HCT116 (cell line): ENCODE measurements at regions not wholly inside any gene's neighbourhood (a gene's known extent, or its start where the extent isn't known, plus 50 kb on each side); places are given as distances from the start of the nearest gene placed in this dataset.

Experiments used
- ATAC-seq: fragments of 200-7000 bp; cut with Tn5 transposase; 2 replicates; pipeline ENCODE4 v1.9.1; 2020; ENCODE audit warnings: mild to moderate bottlenecking, moderate library complexity
- BruUV-seq: library from RNA; stranded (reverse); fragments of 400-500 nt; replicated peaks from 2 replicates; lab custom pipeline; 2021; lab: Mats Ljungman, UMichigan
- CTCF ChIA-PET: fragments of 300-600 bp; sonication (Branson Sonifier 250); formaldehyde crosslinking; loops from one replicate; lab custom pipeline; 2021; ENCODE audit warnings: antibody characterized with exemption; lab: Charles Lee
- POLR2A ChIA-PET: fragments of 300-600, 350-600 bp; sonication (Branson Sonifier 250); formaldehyde crosslinking; loops from one replicate; lab custom pipeline; 2021; ENCODE audit warnings: antibody characterized with exemption; lab: Charles Lee
- RAD21 ChIA-PET, 2 experiments: fragments of 300-600 bp; sonication (Branson Sonifier 250); formaldehyde crosslinking; loops; one replicate each; lab custom pipeline; 2023; ENCODE audit warnings: low total read pairs in 2 of 2; ENCODE audit not compliant: uncharacterized antibody in 2 of 2, unreplicated experiment in 2 of 2, low non-redundant PET in 1 of 2; lab: Charles Lee
- DNase-seq: peaks from one replicate; pipeline ENCODE4 v3.0.0-alpha.2; 2010; ENCODE audit warnings: low read depth, low spot score
- H2AFZ ChIP-seq: fragments of 200-600 bp; shearing (Covaris generic), sonication (generic); 2 replicates; pipeline ENCODE4 v1.6.1; 2017; ENCODE audit warnings: low read depth, mixed run types, mixed read lengths, antibody characterized with exemption, low read length; ENCODE audit not compliant: poor library complexity, severe bottlenecking
- H3K27ac ChIP-seq: 2 replicates; pipeline ENCODE4 v1.5.1; 2012; ENCODE audit warnings: low read depth, low read length
- H3K27me3 ChIP-seq: fragments of 200-600 bp; sonication (generic); 2 replicates; pipeline ENCODE4 v1.6.1; 2016; ENCODE audit warnings: mixed run types, low read length, mixed read lengths; ENCODE audit not compliant: insufficient read depth
- H3K36me3 ChIP-seq, 2 experiments: fragments of 200-500 bp in 1 of 2; fragments of 200-600 bp in 1 of 2; sonication (Bioruptor generic) in 1 of 2; sonication (generic) in 1 of 2; 2 replicates each; pipeline versions ENCODE4 v1.5.1 to v1.6.1; 2014 to 2016; ENCODE audit warnings: low read length in 2 of 2, inconsistent platforms in 1 of 2, mixed read lengths in 1 of 2, mixed run types in 1 of 2; ENCODE audit not compliant: insufficient read depth in 2 of 2, control insufficient read depth in 1 of 2
- H3K4me1 ChIP-seq, 2 experiments: fragments of 200-600 bp in 1 of 2; sonication (generic) in 1 of 2; 2 replicates each; pipeline versions ENCODE4 v1.5.1 to v1.6.1; 2012 to 2017; ENCODE audit warnings: low read length in 2 of 2, inconsistent platforms in 1 of 2, mild to moderate bottlenecking in 1 of 2, mixed read lengths in 1 of 2, mixed run types in 1 of 2, moderate library complexity in 1 of 2; ENCODE audit not compliant: insufficient read depth in 2 of 2, control insufficient read depth in 1 of 2
- H3K4me2 ChIP-seq: fragments of 200-600 bp; sonication (generic); 2 replicates; pipeline ENCODE4 v1.6.1; 2017; ENCODE audit warnings: mixed run types, low read length, mixed read lengths
- H3K4me3 ChIP-seq, 2 experiments: fragments of 200-600 bp in 1 of 2; sonication (generic) in 1 of 2; replicated peaks in 1 of 2; 2 replicates each; pipeline ENCODE4 v1.5.1; 2011 to 2016; ENCODE audit warnings: low read length in 2 of 2, control low read depth in 1 of 2, low read depth in 1 of 2, mild to moderate bottlenecking in 1 of 2, mixed read lengths in 1 of 2, mixed run types in 1 of 2
- H3K79me2 ChIP-seq: fragments of 200-600 bp; sonication (generic); 2 replicates; pipeline ENCODE4 v1.6.1; 2017; ENCODE audit warnings: mild to moderate bottlenecking, mixed run types, low read length, moderate library complexity, mixed read lengths; ENCODE audit not compliant: insufficient read depth
- H3K9ac ChIP-seq: fragments of 200-600 bp; sonication (generic); 2 replicates; pipeline ENCODE4 v1.6.1; 2016; ENCODE audit warnings: low read length, mixed read lengths
- H3K9me2 ChIP-seq: fragments of 200-600 bp; sonication (generic), shearing (Covaris generic); 2 replicates; pipeline ENCODE4 v1.6.1; 2017; ENCODE audit warnings: mixed run types, mild to moderate bottlenecking, moderate library complexity; ENCODE audit not compliant: insufficient read depth
- H3K9me3 ChIP-seq, 2 experiments: fragments of 200-500 bp in 1 of 2; fragments of 200-600 bp in 1 of 2; sonication (Bioruptor generic) in 1 of 2; sonication (generic) in 1 of 2; 2 replicates each; pipeline ENCODE4 v1.6.1; 2014 to 2017; ENCODE audit warnings: low read length in 2 of 2, mixed read lengths in 2 of 2, inconsistent platforms in 1 of 2, low read depth in 1 of 2, mild to moderate bottlenecking in 1 of 2, mixed run types in 1 of 2, moderate library complexity in 1 of 2; ENCODE audit not compliant: control insufficient read depth in 1 of 2, insufficient read depth in 1 of 2
- H4K20me1 ChIP-seq: fragments of 200-600 bp; sonication (generic), shearing (Covaris generic); 2 replicates; pipeline ENCODE4 v1.6.1; 2017; ENCODE audit warnings: mixed run types, mild to moderate bottlenecking, moderate library complexity; ENCODE audit not compliant: insufficient read depth
- ATF3 ChIP-seq: IDR thresholded peaks from 2 replicates; pipeline ENCODE4 v1.6.1; 2012
- CBX3 ChIP-seq: IDR thresholded peaks from 2 replicates; pipeline ENCODE4 v1.6.1; 2012; ENCODE audit warnings: low read depth
- CTCF ChIP-seq, 3 experiments: fragments of 200-600 bp in 1 of 3; sonication (generic) in 1 of 3; IDR thresholded peaks in 2 of 3; conservative IDR thresholded peaks in 1 of 3; 2 replicates each; pipeline ENCODE4 v1.5.1; 2012 to 2017; ENCODE audit warnings: low read depth in 2 of 3, low read length in 2 of 3, antibody characterized with exemption in 1 of 3, borderline replicate concordance in 1 of 3, control low read depth in 1 of 3, mild to moderate bottlenecking in 1 of 3, mixed read lengths in 1 of 3, mixed run types in 1 of 3, moderate library complexity in 1 of 3; ENCODE audit not compliant: insufficient read depth in 1 of 3
- EGR1 ChIP-seq: IDR thresholded peaks from 2 replicates; pipeline ENCODE4 v1.6.1; 2012; ENCODE audit warnings: low read depth
- EZH2 ChIP-seq: fragments of 200-600 bp; sonication (generic); IDR thresholded peaks from 2 replicates; pipeline ENCODE4 v1.6.1; 2017; ENCODE audit warnings: antibody characterized with exemption, mixed run types
- EZH2phosphoT487 ChIP-seq: fragments of 200-600 bp; IDR thresholded peaks from 2 replicates; pipeline ENCODE4 v1.6.1; 2018; ENCODE audit warnings: antibody characterized with exemption, borderline replicate concordance
- FOSL1 ChIP-seq: IDR thresholded peaks from 2 replicates; pipeline ENCODE4 v1.6.1; 2012; ENCODE audit warnings: low read depth
- JUND ChIP-seq: IDR thresholded peaks from 2 replicates; pipeline ENCODE4 v1.6.1; 2012
- MAX ChIP-seq: IDR thresholded peaks from 2 replicates; pipeline ENCODE4 v1.6.1; 2012
- POLR2AphosphoS5 ChIP-seq: IDR thresholded peaks from 2 replicates; pipeline ENCODE4 v1.6.1; 2011; ENCODE audit warnings: mild to moderate bottlenecking, low read depth, low read length, moderate library complexity
- REST ChIP-seq: IDR thresholded peaks from 2 replicates; pipeline ENCODE4 v1.6.1; 2012; ENCODE audit warnings: low read depth
- SIN3A ChIP-seq: IDR thresholded peaks from 2 replicates; pipeline ENCODE4 v1.6.1; 2012; ENCODE audit warnings: low read depth
- SP1 ChIP-seq: IDR thresholded peaks from 2 replicates; pipeline ENCODE4 v1.6.1; 2012; ENCODE audit warnings: low read depth
- SRF ChIP-seq: IDR thresholded peaks from 2 replicates; pipeline ENCODE4 v1.6.1; 2012; ENCODE audit warnings: low read depth
- TCF7L2 ChIP-seq: IDR thresholded peaks from 2 replicates; pipeline ENCODE4 v1.7.0; 2011; ENCODE audit warnings: borderline replicate concordance, inconsistent platforms; ENCODE audit not compliant: insufficient read depth, insufficient read length; ENCODE audit errors: extremely low read depth
- YY1 ChIP-seq: IDR thresholded peaks from 2 replicates; pipeline ENCODE4 v1.6.1; 2011; ENCODE audit warnings: low read length, low read depth, moderate library complexity, mild to moderate bottlenecking; ENCODE audit not compliant: insufficient replicate concordance; ENCODE audit errors: extremely low read depth
- ZBTB33 ChIP-seq: IDR thresholded peaks from 2 replicates; pipeline ENCODE4 v1.6.1; 2011; ENCODE audit warnings: mild to moderate bottlenecking, low read length, moderate library complexity; ENCODE audit not compliant: insufficient replicate concordance; ENCODE audit errors: extremely low read depth
- ZFX ChIP-seq: fragments of 450-650 bp; IDR thresholded peaks from 2 replicates; pipeline ENCODE4 v1.6.1; 2017
- ZNF274 ChIP-seq: fragments of 200-500 bp; sonication (Bioruptor generic); IDR thresholded peaks from 2 replicates; pipeline ENCODE4 v1.6.1; 2014; ENCODE audit warnings: mild to moderate bottlenecking, low read depth, low read length, inconsistent platforms
- intact Hi-C: fragments of 100-400 bp; cut with micrococcal nuclease; formaldehyde crosslinking; loops from 2 replicates; pipeline ENCODE4 v1.10.0; 2022

- BruUV-seq: no TSS peak
- no peaks in the 10 kb centered on the region for H3K9me3 ChIP-seq
- intact Hi-C loops: no loop called here
- ChIA-PET POLR2A (no interaction called here), CTCF (no interaction called here), RAD21 (interaction anchor here in 1 of 2 experiments (0.6 kb wide), 1 partner anchor 1625 kb away, joined by 3 read pairs; the partner anchor contains the start of gene HSF2)
- TF ChIP-seq SIN3A: no peak
- no peak for TF ChIP-seq EZH2
- TF ChIP-seq SP1: peak; percentile 57
- TF ChIP-seq POLR2AphosphoS5: no peak
- no peak for TF ChIP-seq ZNF274
- TF ChIP-seq SRF: no peak
- TF ChIP-seq REST: no peak
- TF ChIP-seq TCF7L2: peak; percentile 57
- peak; percentile 79 for TF ChIP-seq JUND
- TF ChIP-seq ZBTB33: no peak
- TF ChIP-seq ZFX: no peak
- TF ChIP-seq EZH2phosphoT487: no peak
- TF ChIP-seq CBX3: peak; percentile 66
- no peak for TF ChIP-seq EGR1
- TF ChIP-seq CTCF (IDR thresholded peaks at IDR 0.05 in 2 of 3, conservative IDR thresholded peaks at IDR 0.05 in 1 of 3; ENCODE audit: borderline replicate concordance in 1 of 3, insufficient read depth in 1 of 3, low read depth in 2 of 3, low read length in 2 of 3): no peak
- no peak for TF ChIP-seq ATF3
- TF ChIP-seq MAX: 0 out of 2 replicates have a peak, but pooled peaks have one; percentile 18
- no peak for TF ChIP-seq YY1
- peak; percentile 87 for TF ChIP-seq FOSL1
- DNase-seq: peak; percentile 62
- peak overlapping the region in 1 of 2 experiments; percentile 18; a peak in 2 of 4 replicates for H3K4me3 ChIP-seq
- ATAC-seq: peak; percentile 96
- H3K9me2 ChIP-seq: no peaks in the 10 kb centered on the region
- no peak overlapping the region for H3K9ac ChIP-seq
- H2AFZ ChIP-seq: peak overlapping the region; percentile 91
- H3K4me2 ChIP-seq: peak overlapping the region; percentile 67
- peaks cover 12 to 22% of the 10 kb centered on the region in 2 experiments; a peak in 3 of 4 replicates for H3K4me1 ChIP-seq
- peak overlapping the region; percentile 28; the same call in 1 of the 2 replicates for H3K27ac ChIP-seq
- no peaks in the 10 kb centered on the region for H3K36me3 ChIP-seq
- no peaks in the 10 kb centered on the region for H4K20me1 ChIP-seq
- no peaks in the 10 kb centered on the region for H3K79me2 ChIP-seq
- H3K27me3 ChIP-seq: no peaks in the 10 kb centered on the region
Observed at GRCh38 chr6:120774275-120774674, 560.0 kb downstream of the TBC1D32 start.
